Lung (tissue), 11 donors: ENCODE measurements at regions not wholly inside any gene's neighbourhood (a gene's known extent, or its start where the extent isn't known, plus 50 kb on each side); places are given as distances from the start of the nearest gene placed in this dataset.

Experiments
- ATAC-seq: fragments of 200-7000 bp; cut with Tn5 transposase; one replicate; pipeline ENCODE4 v1.9.1; 2020; ENCODE audit warnings: moderate number of reproducible peaks; ENCODE audit not compliant: insufficient read depth, low FRiP score
- DNase-seq, 3 donors: peaks; one replicate each; pipeline ENCODE4 v3.0.0-alpha.2; 2013 to 2017
- H3K27ac ChIP-seq, 2 donors: one replicate each; pipeline ENCODE4 v1.5.1; 2013; ENCODE audit warnings: mild to moderate bottlenecking in 2 of 2, moderate library complexity in 2 of 2, control low read depth in 1 of 2, inconsistent platforms in 1 of 2, low read depth in 1 of 2, low read length in 1 of 2
- H3K27me3 ChIP-seq, 3 donors: one replicate each; pipeline ENCODE4 v1.5.1; 2013; ENCODE audit warnings: low read length in 2 of 3; ENCODE audit not compliant: control insufficient read depth in 3 of 3, insufficient read depth in 3 of 3
- H3K36me3 ChIP-seq, 4 donors: one replicate each; pipeline ENCODE4 v1.5.1; 2013; ENCODE audit warnings: low read length in 4 of 4, mild to moderate bottlenecking in 1 of 4, moderate library complexity in 1 of 4; ENCODE audit not compliant: control insufficient read depth in 4 of 4, insufficient read depth in 4 of 4
- H3K4me1 ChIP-seq, 5 donors: one replicate each; pipeline ENCODE4 v1.5.1; 2013; ENCODE audit warnings: low read length in 5 of 5, mild to moderate bottlenecking in 2 of 5, moderate library complexity in 1 of 5; ENCODE audit not compliant: control insufficient read depth in 5 of 5, insufficient read depth in 5 of 5
- H3K4me3 ChIP-seq: one replicate; pipeline ENCODE4 v1.5.1; 2013; ENCODE audit warnings: mild to moderate bottlenecking, control low read depth, moderate library complexity
- H3K9ac ChIP-seq, 2 donors: one replicate each; pipeline ENCODE4 v1.5.1; 2013; ENCODE audit warnings: low read length in 2 of 2, control low read depth in 1 of 2; ENCODE audit not compliant: insufficient read depth in 1 of 2
- H3K9me3 ChIP-seq, 4 donors: one replicate each; pipeline ENCODE4 v1.5.1; 2013; ENCODE audit warnings: low read length in 3 of 4, mild to moderate bottlenecking in 1 of 4, moderate library complexity in 1 of 4; ENCODE audit not compliant: control insufficient read depth in 4 of 4, insufficient read depth in 3 of 4
- WGBS, 2 donors: extraction: QIAGEN DNeasy Blood & Tissue Kit; methylation state at CpG; one replicate each; pipeline ENCODE4 v1.1.7; 2013; 5-methylcytosine and 5-hydroxymethylcytosine counted together
- TF ChIP-seq, protein P1 (sequence below): IDR thresholded peaks from 2 replicates; pipeline ENCODE4 v1.5.1; 2012; ENCODE audit warnings: mild to moderate bottlenecking; ENCODE audit errors: control extremely low read depth, extremely low read depth
- donor health status: control.
- donor health status: control.
- donor health status: Bipolar disorder and iron deficiency.
- donor health status: healthy.
- donor health status: DM: yes; HTN: yes; CAD: no.

DNA sequence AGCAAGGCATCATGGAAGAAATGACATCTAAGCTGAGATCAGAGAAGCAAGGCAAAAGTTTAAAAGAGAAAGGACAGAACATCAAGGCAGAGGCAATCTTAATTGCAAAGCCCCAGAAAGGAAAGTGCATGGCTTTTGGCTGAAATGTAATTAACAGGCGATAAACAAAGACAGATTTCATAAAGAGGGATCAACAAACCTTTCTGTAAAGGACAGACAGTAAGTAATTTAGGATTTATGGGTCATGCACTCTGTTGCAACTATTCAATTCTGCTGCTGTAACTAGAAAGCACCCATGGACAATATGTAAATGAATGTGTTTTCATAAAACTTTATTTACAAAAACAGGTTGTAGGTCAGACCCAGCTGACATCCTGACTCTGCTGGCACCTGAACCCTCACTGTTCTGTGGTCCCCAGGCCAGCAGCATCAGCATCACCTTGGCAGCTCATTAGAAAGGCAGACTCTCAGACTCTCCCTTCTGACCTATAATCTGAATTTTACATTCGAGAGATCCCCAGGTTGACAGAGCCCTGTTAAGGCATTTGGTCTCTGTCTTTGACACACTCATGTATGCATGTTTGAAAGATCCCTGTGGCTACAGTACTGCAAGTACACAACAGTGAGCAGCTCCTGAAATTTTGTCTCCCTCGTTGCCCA lies 362.9 kb upstream of the NFE2L3 start:
- 83 to 90% methylated on average over 3 of the region's 3 CpGs for WGBS, 2 donors
- TF ChIP-seq, protein P1, sequence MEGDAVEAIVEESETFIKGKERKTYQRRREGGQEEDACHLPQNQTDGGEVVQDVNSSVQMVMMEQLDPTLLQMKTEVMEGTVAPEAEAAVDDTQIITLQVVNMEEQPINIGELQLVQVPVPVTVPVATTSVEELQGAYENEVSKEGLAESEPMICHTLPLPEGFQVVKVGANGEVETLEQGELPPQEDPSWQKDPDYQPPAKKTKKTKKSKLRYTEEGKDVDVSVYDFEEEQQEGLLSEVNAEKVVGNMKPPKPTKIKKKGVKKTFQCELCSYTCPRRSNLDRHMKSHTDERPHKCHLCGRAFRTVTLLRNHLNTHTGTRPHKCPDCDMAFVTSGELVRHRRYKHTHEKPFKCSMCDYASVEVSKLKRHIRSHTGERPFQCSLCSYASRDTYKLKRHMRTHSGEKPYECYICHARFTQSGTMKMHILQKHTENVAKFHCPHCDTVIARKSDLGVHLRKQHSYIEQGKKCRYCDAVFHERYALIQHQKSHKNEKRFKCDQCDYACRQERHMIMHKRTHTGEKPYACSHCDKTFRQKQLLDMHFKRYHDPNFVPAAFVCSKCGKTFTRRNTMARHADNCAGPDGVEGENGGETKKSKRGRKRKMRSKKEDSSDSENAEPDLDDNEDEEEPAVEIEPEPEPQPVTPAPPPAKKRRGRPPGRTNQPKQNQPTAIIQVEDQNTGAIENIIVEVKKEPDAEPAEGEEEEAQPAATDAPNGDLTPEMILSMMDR: no peak
- H3K27ac ChIP-seq: no peak overlapping the region

DNA sequence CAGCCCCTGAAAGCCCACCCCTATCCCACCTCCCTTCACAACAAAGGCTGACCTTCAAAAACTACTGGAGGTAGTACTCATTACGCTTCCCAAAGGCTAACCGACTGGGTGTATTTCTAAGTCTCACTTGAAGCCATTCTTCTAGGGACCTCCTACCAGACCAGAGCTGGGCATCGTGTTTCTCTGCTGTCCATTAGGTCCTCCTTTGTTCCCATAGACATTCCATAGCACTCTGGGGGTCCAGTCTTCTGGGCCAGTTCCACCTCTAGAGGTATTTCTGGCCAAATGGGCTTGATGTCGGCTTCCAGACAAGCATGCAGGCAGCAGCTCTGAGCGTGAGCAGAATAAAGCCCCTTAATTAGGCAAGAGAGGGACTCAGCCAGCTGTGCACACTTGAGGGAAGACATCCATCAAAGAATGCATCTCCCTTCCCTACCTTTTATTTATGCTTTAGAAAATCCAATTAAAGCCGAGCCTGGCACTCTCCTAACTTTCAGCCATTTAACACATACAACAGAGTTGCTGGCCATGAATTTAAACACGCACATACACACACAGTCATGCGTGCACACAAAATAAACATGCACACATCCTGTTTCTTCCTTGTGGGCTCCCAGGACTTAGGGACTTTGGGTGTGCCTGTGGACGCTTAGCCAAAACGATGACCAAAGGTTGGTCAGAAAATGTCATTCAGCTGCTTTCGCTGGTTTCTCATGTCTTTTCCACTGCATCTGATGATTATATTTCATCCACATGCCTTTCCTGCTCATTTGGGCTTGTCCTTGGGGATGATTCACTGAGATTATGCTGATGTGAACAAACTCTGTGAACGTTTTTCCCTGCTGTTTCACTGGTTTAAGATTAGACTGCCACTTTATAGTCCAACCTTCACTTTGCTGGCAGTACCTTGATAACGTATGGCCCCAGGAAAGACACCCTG lies 362.0 kb upstream of the NFE2L3 start:
- peaks cover 0 to 34% (median 6%) of the 10 kb centered on the region in 5 donors for H3K4me1 ChIP-seq
- no peaks in the 10 kb centered on the region for H3K27me3 ChIP-seq
- H3K36me3 ChIP-seq: no peaks in the 10 kb centered on the region
- H3K4me3 ChIP-seq: no peak overlapping the region
- TF ChIP-seq, protein P1: no peak
- ATAC-seq (no peak), DNase-seq (no peak)
- WGBS, 2 donors: 81 to 87% methylated on average over 13 of the region's 13 CpGs
- no peak overlapping the region for H3K9ac ChIP-seq
- peaks cover 0 to 2% (median 0%) of the 10 kb centered on the region in 4 donors for H3K9me3 ChIP-seq
- no peak overlapping the region for H3K27ac ChIP-seq

More for the DNA sequence above, 362.9 kb upstream of the NFE2L3 start:
- Histone ChIP-seq H3K4me1 (peaks cover 0 to 34% (median 6%) of the 10 kb centered on the region in 5 donors), H3K4me3 (no peak overlapping the region), H3K9ac (no peak overlapping the region), H3K9me3 (peaks cover 0 to 2% (median 0%) of the 10 kb centered on the region in 4 donors), H3K36me3 (no peaks in the 10 kb centered on the region), H3K27me3 (no peaks in the 10 kb centered on the region)
- DNase-seq (no peak), ATAC-seq (no peak)

GRCh38 chr7:25790963-25791362 lies 361.0 kb upstream of the NFE2L3 start:
- H3K9me3 ChIP-seq: no peaks in the 10 kb centered on the region
- H3K27me3 ChIP-seq: no peaks in the 10 kb centered on the region
- no peak overlapping the region for H3K27ac ChIP-seq
- 69 to 83% methylated on average over 4 of the region's 4 CpGs for WGBS, 2 donors
- no peak for DNase-seq
- no peaks in the 10 kb centered on the region for H3K36me3 ChIP-seq
- ATAC-seq: no peak
- no peak overlapping the region for H3K4me3 ChIP-seq
- no peak overlapping the region for H3K9ac ChIP-seq
- TF ChIP-seq, protein P1: no peak
- peaks cover 0 to 35% (median 6%) of the 10 kb centered on the region in 5 donors for H3K4me1 ChIP-seq
